ENCODE measurements at regions not wholly inside any gene's neighbourhood (a gene's known extent, or its start where the extent isn't known, plus 50 kb on each side); places are given as distances from the start of the nearest gene placed in this dataset.

DNA sequence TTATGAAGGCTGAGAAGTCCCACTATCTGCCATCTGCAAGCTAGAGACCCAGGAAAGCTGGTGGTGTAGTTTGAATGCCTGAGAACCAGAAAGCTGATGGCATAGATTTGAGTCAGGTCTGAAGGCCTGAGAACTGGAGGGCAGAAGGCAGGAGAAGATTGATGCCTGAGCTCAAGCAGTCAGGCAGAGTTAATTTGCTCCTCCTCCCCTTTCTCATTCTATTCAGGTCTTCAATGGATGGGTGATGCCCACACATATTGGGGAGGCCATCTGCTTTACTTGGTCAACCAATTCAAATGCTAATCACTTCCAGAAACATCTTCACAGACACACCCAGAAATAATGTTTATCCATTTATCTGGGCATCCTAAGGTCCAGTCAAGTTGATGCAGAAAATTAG is 87.6 kb upstream of the CPLX2 start:
- H3K9ac ChIP-seq = no peak overlapping the region
- Mint-ChIP-seq H3K27me3 (ENCODE audit: insufficient read depth, low read depth) (peaks cover 2% of the 10 kb centered on the region), H3K9me3 (no peaks in the 10 kb centered on the region), H3K36me3 (no peaks in the 10 kb centered on the region), H3K4me3 (no peak overlapping the region), H3K4me1 (no peaks in the 10 kb centered on the region), H3K27ac (no peak overlapping the region)
- H3K4me3 ChIP-seq = no peak overlapping the region
- peaks cover 16% of the 10 kb centered on the region for H3K27me3 ChIP-seq
- no peak for DNase-seq (ENCODE audit: low spot score)
- no peaks in the 10 kb centered on the region for H3K9me3 ChIP-seq (ENCODE audit: low read depth)
- H3K4me2 ChIP-seq = peak overlapping the region; percentile 18
- peaks cover 6% of the 10 kb centered on the region for H3K4me1 ChIP-seq
- H3F3A ChIP-seq (ENCODE audit: low read depth) = no peaks in the 10 kb centered on the region
- no peak overlapping the region for H2AFZ ChIP-seq (replicated peaks)
- H4K20me1 ChIP-seq (ENCODE audit: low read depth) = no peaks in the 10 kb centered on the region
- TF ChIP-seq CTCF (IDR thresholded peaks at IDR 0.05) (no peak), EZH2 (IDR thresholded peaks at IDR 0.05) (no peak), EZH2phosphoT487 (IDR thresholded peaks at IDR 0.05) (no peak)
- no peak overlapping the region for H3K27ac ChIP-seq
- H3K79me2 ChIP-seq (ENCODE audit: low read depth) = no peaks in the 10 kb centered on the region
- no peaks in the 10 kb centered on the region for H3K36me3 ChIP-seq

GRCh38 chr5:175784230-175784629 is 87.1 kb upstream of the CPLX2 start:
- H3K27me3 Mint-ChIP-seq (ENCODE audit: insufficient read depth, low read depth) = peaks cover 2% of the 10 kb centered on the region

GRCh38 chr5:175785681-175786080 is 85.7 kb upstream of the CPLX2 start:
- no peaks in the 10 kb centered on the region for H3K9me3 ChIP-seq (ENCODE audit: low read depth)
- Mint-ChIP-seq H3K36me3 (no peaks in the 10 kb centered on the region), H3K27ac (no peak overlapping the region), H3K9me3 (no peaks in the 10 kb centered on the region), H3K4me1 (no peaks in the 10 kb centered on the region), H3K27me3 (ENCODE audit: insufficient read depth, low read depth) (no peaks in the 10 kb centered on the region), H3K4me3 (no peak overlapping the region)
- DNase-seq (ENCODE audit: low spot score) = no peak
- no peak overlapping the region for H3K4me2 ChIP-seq
- no peaks in the 10 kb centered on the region for H3F3A ChIP-seq (ENCODE audit: low read depth)
- no peak for TF ChIP-seq EZH2 (IDR thresholded peaks at IDR 0.05)
- TF ChIP-seq EZH2phosphoT487 (IDR thresholded peaks at IDR 0.05) = no peak
- no peak for TF ChIP-seq CTCF (IDR thresholded peaks at IDR 0.05)
- no peaks in the 10 kb centered on the region for H3K36me3 ChIP-seq
- H3K4me1 ChIP-seq = peaks cover 6% of the 10 kb centered on the region
- no peak overlapping the region for H3K4me3 ChIP-seq
- H2AFZ ChIP-seq (replicated peaks) = no peak overlapping the region
- no peaks in the 10 kb centered on the region for H4K20me1 ChIP-seq (ENCODE audit: low read depth)
- H3K9ac ChIP-seq = no peak overlapping the region
- no peak overlapping the region for H3K27ac ChIP-seq
- H3K27me3 ChIP-seq = peaks cover 16% of the 10 kb centered on the region
- H3K79me2 ChIP-seq (ENCODE audit: low read depth) = no peaks in the 10 kb centered on the region

More at GRCh38 chr5:175784230-175784629, 87.1 kb upstream of the CPLX2 start:
- no peaks in the 10 kb centered on the region for H3F3A ChIP-seq (ENCODE audit: low read depth)
- TF ChIP-seq EZH2 (IDR thresholded peaks at IDR 0.05) (no peak), EZH2phosphoT487 (IDR thresholded peaks at IDR 0.05) (no peak), CTCF (IDR thresholded peaks at IDR 0.05) (no peak)
- no peaks in the 10 kb centered on the region for H3K36me3 ChIP-seq
- H3K4me1 ChIP-seq = peaks cover 6% of the 10 kb centered on the region
- Mint-ChIP-seq H3K27ac (no peak overlapping the region), H3K36me3 (no peaks in the 10 kb centered on the region), H3K4me1 (no peaks in the 10 kb centered on the region), H3K4me3 (no peak overlapping the region), H3K9me3 (no peaks in the 10 kb centered on the region)
- H4K20me1 ChIP-seq (ENCODE audit: low read depth) = no peaks in the 10 kb centered on the region
- no peaks in the 10 kb centered on the region for H3K9me3 ChIP-seq (ENCODE audit: low read depth)
- H3K79me2 ChIP-seq (ENCODE audit: low read depth) = no peaks in the 10 kb centered on the region
- H3K27ac ChIP-seq = no peak overlapping the region
- peak overlapping the region; percentile 18 for H3K4me2 ChIP-seq
- H3K27me3 ChIP-seq = peaks cover 16% of the 10 kb centered on the region
- H3K9ac ChIP-seq = no peak overlapping the region
- H2AFZ ChIP-seq (replicated peaks) = no peak overlapping the region
- no peak for DNase-seq (ENCODE audit: low spot score)
- H3K4me3 ChIP-seq = no peak overlapping the region

All from neural progenitor cell (in vitro differentiated cells).